ENCODE measurements at regions not wholly inside any gene's neighbourhood (a gene's known extent, or its start where the extent isn't known, plus 50 kb on each side); places are given as distances from the start of the nearest gene placed in this dataset.

GRCh38 chr16:8183176-8184099 is 406.9 kb downstream of the TMEM114 start (continued):
- no peak for TF ChIP-seq YY1 (IDR thresholded peaks at IDR 0.05; ENCODE audit: extremely low read depth, insufficient replicate concordance, low read depth, low read length)

DNA sequence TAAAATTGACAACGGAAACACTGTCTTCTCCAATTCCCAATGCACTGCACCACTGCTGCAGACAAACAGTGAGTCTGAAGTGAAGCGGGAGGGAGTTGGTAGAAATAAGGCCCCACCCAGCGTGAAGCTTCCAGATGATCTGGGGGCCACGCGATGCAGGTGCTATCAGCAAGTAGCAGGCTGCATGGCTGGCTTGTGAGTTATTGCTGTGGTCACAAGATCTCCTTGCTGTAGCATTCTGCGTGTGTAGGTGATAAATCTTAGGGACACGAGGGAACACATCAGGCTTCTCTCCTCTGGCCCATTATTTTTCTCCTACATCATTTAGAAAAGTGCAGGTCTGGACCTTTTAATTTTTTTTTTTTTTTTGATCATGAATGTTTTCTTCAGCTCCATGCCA is 407.6 kb downstream of the TMEM114 start:
- RAD21 ChIA-PET (ENCODE audit: low non-redundant PET in 1 of 2, low total read pairs in 2 of 2, uncharacterized antibody in 2 of 2, unreplicated experiment in 2 of 2): no interaction called here
- Histone ChIP-seq H3K4me2 (ENCODE audit: low read length) (no peak overlapping the region), H3K9ac (ENCODE audit: low read length) (no peak overlapping the region), H3K79me2 (ENCODE audit: insufficient read depth, low read length) (no peaks in the 10 kb centered on the region), H3K4me3 (replicated peaks in 1 of 2; ENCODE audit: low read depth in 1 of 2, low read length in 2 of 2) (no peak overlapping the region), H4K20me1 (ENCODE audit: insufficient read depth) (no peaks in the 10 kb centered on the region), H3K9me3 (ENCODE audit: control insufficient read depth in 1 of 2, insufficient read depth in 1 of 2, low read depth in 1 of 2, low read length in 2 of 2) (no peaks in the 10 kb centered on the region; a peak in 2 of 4 replicates), H3K9me2 (ENCODE audit: insufficient read depth) (no peaks in the 10 kb centered on the region), H3K27me3 (ENCODE audit: insufficient read depth, low read length) (no peaks in the 10 kb centered on the region), H3K36me3 (ENCODE audit: control insufficient read depth in 1 of 2, insufficient read depth in 2 of 2, low read length in 2 of 2) (no peaks in the 10 kb centered on the region), H3K27ac (ENCODE audit: low read depth, low read length) (no peak overlapping the region), H3K4me1 (ENCODE audit: control insufficient read depth in 1 of 2, insufficient read depth in 2 of 2, low read length in 2 of 2) (no peaks in the 10 kb centered on the region), H2AFZ (ENCODE audit: low read depth, low read length, poor library complexity, severe bottlenecking) (no peak overlapping the region)
- no peak for TF ChIP-seq TCF7L2 (IDR thresholded peaks at IDR 0.05; ENCODE audit: borderline replicate concordance, extremely low read depth, insufficient read depth, insufficient read length)
- TF ChIP-seq POLR2A (IDR thresholded peaks at IDR 0.05; ENCODE audit: borderline replicate concordance, extremely low read depth, insufficient read depth, insufficient read length): no peak
- TF ChIP-seq EGR1 (IDR thresholded peaks at IDR 0.05; ENCODE audit: low read depth): no peak
- no peak for TF ChIP-seq SP1 (IDR thresholded peaks at IDR 0.05; ENCODE audit: low read depth)
- TF ChIP-seq, protein P1, sequence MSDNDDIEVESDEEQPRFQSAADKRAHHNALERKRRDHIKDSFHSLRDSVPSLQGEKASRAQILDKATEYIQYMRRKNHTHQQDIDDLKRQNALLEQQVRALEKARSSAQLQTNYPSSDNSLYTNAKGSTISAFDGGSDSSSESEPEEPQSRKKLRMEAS (IDR thresholded peaks at IDR 0.05): no peak
- TF ChIP-seq SIN3A (IDR thresholded peaks at IDR 0.05; ENCODE audit: low read depth): no peak
- TF ChIP-seq POLR2AphosphoS5 (IDR thresholded peaks at IDR 0.05; ENCODE audit: low read depth, low read length): no peak
- TF ChIP-seq ELF1 (IDR thresholded peaks at IDR 0.05; ENCODE audit: borderline replicate concordance, low read depth): no peak
- no peak for TF ChIP-seq SRF (IDR thresholded peaks at IDR 0.05; ENCODE audit: low read depth)
- TF ChIP-seq YY1 (IDR thresholded peaks at IDR 0.05; ENCODE audit: extremely low read depth, insufficient replicate concordance, low read depth, low read length): no peak
- TF ChIP-seq JUND (IDR thresholded peaks at IDR 0.05): no peak
- intact Hi-C loops (cut with micrococcal nuclease): no loop called here
- ATAC-seq: no peak
- POLR2A ChIA-PET: no interaction called here
- no peak for DNase-seq (ENCODE audit: low read depth, low spot score)
- no TSS peak for BruUV-seq (replicated peaks)
- CTCF ChIA-PET: no interaction called here

Measured in HCT116 (cell line).